Trophoblast cell (in vitro differentiated cells and primary cell): ENCODE measurements at regions not wholly inside any gene's neighbourhood (a gene's known extent, or its start where the extent isn't known, plus 50 kb on each side); places are given as distances from the start of the nearest gene placed in this dataset.

ENCODE experiments used
- DNase-seq, 2 donors: peaks; one replicate each; pipeline ENCODE4 v3.0.0-alpha.2; 2016
- H2AFZ ChIP-seq: 2 replicates; pipeline ENCODE4 v1.6.1; 2013; ENCODE audit warnings: low read length, moderate library complexity, mild to moderate bottlenecking; ENCODE audit not compliant: insufficient read depth, poor library complexity
- H2AK5ac ChIP-seq: 2 replicates; pipeline ENCODE4 v1.6.1; 2013; ENCODE audit warnings: mild to moderate bottlenecking, low read length
- H2BK120ac ChIP-seq: 2 replicates; pipeline ENCODE4 v1.6.1; 2013; ENCODE audit warnings: low read length, mild to moderate bottlenecking, moderate library complexity; ENCODE audit not compliant: insufficient read depth, poor library complexity
- H2BK12ac ChIP-seq: 2 replicates; pipeline ENCODE4 v1.6.1; 2013; ENCODE audit warnings: mild to moderate bottlenecking, low read length, moderate library complexity
- H2BK5ac ChIP-seq: 2 replicates; pipeline ENCODE4 v1.6.1; 2013; ENCODE audit warnings: low read length, low read depth, moderate library complexity, mild to moderate bottlenecking; ENCODE audit not compliant: poor library complexity
- H3K14ac ChIP-seq: 2 replicates; pipeline ENCODE4 v1.6.1; 2013; ENCODE audit warnings: mild to moderate bottlenecking, low read length
- H3K18ac ChIP-seq: 2 replicates; pipeline ENCODE4 v1.6.1; 2013; ENCODE audit warnings: mild to moderate bottlenecking, low read length
- H3K23ac ChIP-seq: 2 replicates; pipeline ENCODE4 v1.6.1; 2013; ENCODE audit warnings: low read length
- H3K27ac ChIP-seq: 2 replicates; pipeline ENCODE4 v1.5.1; 2013; ENCODE audit warnings: low read depth, mild to moderate bottlenecking, inconsistent platforms, low read length, moderate library complexity
- H3K27me3 ChIP-seq: 2 replicates; pipeline ENCODE4 v1.6.1; 2013; ENCODE audit warnings: inconsistent platforms, mild to moderate bottlenecking, low read length, moderate library complexity; ENCODE audit not compliant: insufficient read depth
- H3K36me3 ChIP-seq, 2 experiments: 1 replicate in 1 of 2; 2 replicates in 1 of 2; pipeline ENCODE4 v1.6.1; 2013; ENCODE audit warnings: low read length in 2 of 2, mild to moderate bottlenecking in 2 of 2, moderate library complexity in 1 of 2; ENCODE audit not compliant: insufficient read depth in 2 of 2, control insufficient read depth in 1 of 2
- H3K4ac ChIP-seq: 2 replicates; pipeline ENCODE4 v1.6.1; 2013; ENCODE audit warnings: low read depth, mild to moderate bottlenecking, low read length, moderate library complexity
- H3K4me1 ChIP-seq, 2 experiments: 1 replicate in 1 of 2; 2 replicates in 1 of 2; pipeline ENCODE4 v1.6.1; 2013; ENCODE audit warnings: low read length in 2 of 2, mild to moderate bottlenecking in 2 of 2, moderate library complexity in 1 of 2; ENCODE audit not compliant: insufficient read depth in 2 of 2, control insufficient read depth in 1 of 2
- H3K4me2 ChIP-seq: 2 replicates; pipeline ENCODE4 v1.6.1; 2013; ENCODE audit warnings: inconsistent platforms, mild to moderate bottlenecking, low read length, moderate library complexity
- H3K4me3 ChIP-seq: 2 replicates; pipeline ENCODE4 v1.5.1; 2013; ENCODE audit warnings: mild to moderate bottlenecking, low read depth, low read length, inconsistent platforms
- H3K79me1 ChIP-seq: one replicate; pipeline ENCODE4 v1.6.1; 2013; ENCODE audit warnings: low read length
- H3K79me2 ChIP-seq: 2 replicates; pipeline ENCODE4 v1.6.1; 2013; ENCODE audit warnings: low read length, mild to moderate bottlenecking; ENCODE audit not compliant: control insufficient read depth, insufficient read depth, poor library complexity
- H3K9ac ChIP-seq: 2 replicates; pipeline ENCODE4 v1.6.1; 2013; ENCODE audit warnings: mild to moderate bottlenecking, low read length
- H3K9me3 ChIP-seq: 2 replicates; pipeline ENCODE4 v1.6.1; 2013; ENCODE audit warnings: low read depth, mild to moderate bottlenecking, control low read depth, inconsistent platforms, low read length; ENCODE audit not compliant: insufficient read depth
- H4K12ac ChIP-seq: 2 replicates; pipeline ENCODE4 v1.6.1; 2013; ENCODE audit warnings: low read depth, mild to moderate bottlenecking, low read length, moderate library complexity
- H4K8ac ChIP-seq: 2 replicates; pipeline ENCODE4 v1.6.1; 2013; ENCODE audit warnings: low read depth, mild to moderate bottlenecking, low read length, moderate library complexity
- H4K91ac ChIP-seq: one replicate; pipeline ENCODE4 v1.6.1; 2013; ENCODE audit warnings: low read depth, mild to moderate bottlenecking, low read length, moderate library complexity
- WGBS: extraction: QIAGEN DNeasy Blood & Tissue Kit; methylation state at CpG from one replicate; pipeline ENCODE4 v1.1.7; 2013; ENCODE audit warnings: missing lambda C conversion rate; ENCODE audit not compliant: insufficient read length, insufficient coverage; ENCODE audit errors: extremely low coverage; 5-methylcytosine and 5-hydroxymethylcytosine counted together

- H3K14ac ChIP-seq: no peak overlapping the region
Measured at GRCh38 chr6:113607821-113608545, 249.2 kb upstream of the MARCKS start.

GRCh38 chr6:113610377-113610988, 246.7 kb upstream of the MARCKS start:
- Histone ChIP-seq H3K79me2 (no peaks in the 10 kb centered on the region), H2AK5ac (no peak overlapping the region), H3K4me3 (no peak overlapping the region), H2BK12ac (no peak overlapping the region), H3K9ac (no peak overlapping the region), H3K9me3 (no peaks in the 10 kb centered on the region), H2BK120ac (no peak overlapping the region), H4K91ac (no peak overlapping the region), H4K12ac (no peak overlapping the region), H2BK5ac (no peak overlapping the region), H3K4me1 (no peaks in the 10 kb centered on the region), H3K23ac (no peak overlapping the region), H3K4me2 (no peak overlapping the region), H3K14ac (no peak overlapping the region), H3K36me3 (no peaks in the 10 kb centered on the region), H3K18ac (no peak overlapping the region), H3K27me3 (no peaks in the 10 kb centered on the region), H4K8ac (no peak overlapping the region), H3K4ac (no peak overlapping the region), H3K27ac (no peak overlapping the region), H2AFZ (no peak overlapping the region), H3K79me1 (peaks cover 2% of the 10 kb centered on the region)
- no peak for DNase-seq
- WGBS: no CpG with 5 or more reads among the region's 4 CpGs

More at GRCh38 chr6:113607821-113608545, 249.2 kb upstream of the MARCKS start:
- DNase-seq: no peak
- no peak overlapping the region for H4K91ac ChIP-seq
- H3K79me1 ChIP-seq: peaks cover 2% of the 10 kb centered on the region
- H3K18ac ChIP-seq: no peak overlapping the region
- no peak overlapping the region for H3K4ac ChIP-seq
- no peak overlapping the region for H2AFZ ChIP-seq
- no peak overlapping the region for H3K23ac ChIP-seq
- H3K9me3 ChIP-seq: no peaks in the 10 kb centered on the region
- no peak overlapping the region for H2AK5ac ChIP-seq
- H3K27ac ChIP-seq: no peak overlapping the region
- H3K4me3 ChIP-seq: no peak overlapping the region
- no peaks in the 10 kb centered on the region for H3K4me1 ChIP-seq
- H3K9ac ChIP-seq: no peak overlapping the region
- no peak overlapping the region for H2BK12ac ChIP-seq
- H3K4me2 ChIP-seq: no peak overlapping the region
- WGBS: no CpG with 5 or more reads among the region's 2 CpGs
- H4K8ac ChIP-seq: no peak overlapping the region
- no peak overlapping the region for H2BK5ac ChIP-seq
- no peak overlapping the region for H2BK120ac ChIP-seq
- H3K27me3 ChIP-seq: no peaks in the 10 kb centered on the region
- H3K36me3 ChIP-seq: no peaks in the 10 kb centered on the region
- no peaks in the 10 kb centered on the region for H3K79me2 ChIP-seq
- H4K12ac ChIP-seq: no peak overlapping the region

GRCh38 chr6:113616701-113617274, 240.4 kb upstream of the MARCKS start:
- no peak overlapping the region for H4K8ac ChIP-seq
- no peak overlapping the region for H2BK12ac ChIP-seq
- H2BK5ac ChIP-seq: no peak overlapping the region
- no peak for DNase-seq
- no peak overlapping the region for H2AK5ac ChIP-seq
- H4K12ac ChIP-seq: no peak overlapping the region
- no peaks in the 10 kb centered on the region for H3K9me3 ChIP-seq
- no peak overlapping the region for H3K14ac ChIP-seq
- no peak overlapping the region for H3K18ac ChIP-seq
- H3K4me2 ChIP-seq: no peak overlapping the region
- no peak overlapping the region for H2BK120ac ChIP-seq
- H3K4me1 ChIP-seq: no peaks in the 10 kb centered on the region
- no peaks in the 10 kb centered on the region for H3K27me3 ChIP-seq
- no peak overlapping the region for H3K4ac ChIP-seq
- H3K79me1 ChIP-seq: no peaks in the 10 kb centered on the region
- H3K36me3 ChIP-seq: no peaks in the 10 kb centered on the region
- H2AFZ ChIP-seq: no peak overlapping the region
- no peak overlapping the region for H3K9ac ChIP-seq
- H3K23ac ChIP-seq: no peak overlapping the region
- no peak overlapping the region for H4K91ac ChIP-seq
- H3K79me2 ChIP-seq: no peaks in the 10 kb centered on the region
- no peak overlapping the region for H3K4me3 ChIP-seq
- H3K27ac ChIP-seq: no peak overlapping the region
- WGBS: no CpG with 5 or more reads among the region's 5 CpGs

- Histone ChIP-seq H3K27me3 (no peaks in the 10 kb centered on the region), H3K9me3 (no peaks in the 10 kb centered on the region), H3K18ac (no peak overlapping the region), H3K4ac (no peak overlapping the region), H3K4me1 (peaks cover 0 to 2% of the 10 kb centered on the region in 2 experiments), H3K27ac (no peak overlapping the region), H2AFZ (no peak overlapping the region), H3K4me2 (no peak overlapping the region), H3K23ac (no peak overlapping the region), H3K36me3 (no peaks in the 10 kb centered on the region), H3K79me2 (no peaks in the 10 kb centered on the region), H2AK5ac (no peak overlapping the region), H2BK120ac (no peak overlapping the region), H2BK5ac (no peak overlapping the region), H4K12ac (no peak overlapping the region), H3K4me3 (no peak overlapping the region), H3K9ac (no peak overlapping the region), H2BK12ac (no peak overlapping the region), H3K14ac (no peak overlapping the region), H4K8ac (no peak overlapping the region), H4K91ac (no peak overlapping the region), H3K79me1 (no peaks in the 10 kb centered on the region)
- DNase-seq: no peak
- WGBS: no CpG with 5 or more reads among the region's 4 CpGs
Measured at GRCh38 chr6:113619077-113619476, 238.1 kb upstream of the MARCKS start.
